ENCODE measurements at regions not wholly inside any gene's neighbourhood (a gene's known extent, or its start where the extent isn't known, plus 50 kb on each side); places are given as distances from the start of the nearest gene placed in this dataset.

- FAIRE-seq (no peak), DNase-seq (ENCODE audit: low spot score) (no peak), ATAC-seq (no peak; the same call in 2 of the 3 replicates)
- Histone ChIP-seq H4K20me1 (ENCODE audit: insufficient read depth, low read length) (no peaks in the 10 kb centered on the region), H3K4me3 (replicated peaks in 1 of 3; ENCODE audit: insufficient read depth in 1 of 3, low read depth in 2 of 3, low read length in 3 of 3) (peak overlapping the region; percentile 25 to 67 (median 62)), H3K27me3 (ENCODE audit: control insufficient read depth in 1 of 2, insufficient read depth in 2 of 2, low read length in 2 of 2) (peaks cover 3 to 59% of the 10 kb centered on the region in 2 experiments; a peak in 4 of 5 replicates), H3K79me2 (ENCODE audit: insufficient read depth, low read length) (no peaks in the 10 kb centered on the region), H3K27ac (ENCODE audit: extremely low read length, insufficient read depth, low read length) (no peak overlapping the region), H3K9ac (ENCODE audit: insufficient read depth, low read depth, low read length) (no peak overlapping the region), H3K9me3 (ENCODE audit: low read length) (no peaks in the 10 kb centered on the region), H3K4me1 (ENCODE audit: insufficient read depth, low read length) (peaks cover 9% of the 10 kb centered on the region; the same call in 1 of the 2 replicates), H3K36me3 (replicated peaks in 1 of 2; ENCODE audit: control insufficient read depth in 1 of 2, insufficient read depth in 2 of 2, low read length in 2 of 2) (no peaks in the 10 kb centered on the region), H3K4me2 (ENCODE audit: low read depth, low read length) (peak overlapping the region; percentile 49), H2AFZ (ENCODE audit: low read length) (no peak overlapping the region)
- intact Hi-C loops (cut with micrococcal nuclease; ENCODE audit: unreplicated experiment) (no loop called here), in situ Hi-C loops (cut with HindIII; ENCODE audit: extremely low pct_ligation_motif_present, low pct_unique_long_range_greater_than_20kb) (no loop called here)
- no TSS peak for BruUV-seq (replicated peaks)
- TF ChIP-seq ZNF788 (CRISPR knock-in tag; IDR thresholded peaks at IDR 0.05; ENCODE audit: borderline replicate concordance) (no peak), PHF21A (CRISPR knock-in tag; IDR thresholded peaks at IDR 0.05) (no peak), ZNF292 (CRISPR knock-in tag; IDR thresholded peaks at IDR 0.05; ENCODE audit: borderline replicate concordance, low read depth) (no peak), PRMT3 (CRISPR knock-in tag; IDR thresholded peaks at IDR 0.05; ENCODE audit: borderline replicate concordance, low read depth) (no peak), HNRNPK (IDR thresholded peaks at IDR 0.05; ENCODE audit: low read depth, low read length, poor library complexity, severe bottlenecking) (peak; percentile 47), CBX5 (CRISPR knock-in tag; IDR thresholded peaks at IDR 0.05; ENCODE audit: borderline replicate concordance) (no peak)
- POLR2A ChIA-PET, result no interaction called here
- 0% methylated on average over 9 of the region's 68 CpGs for WGBS (ENCODE audit: low lambda C conversion rate)
- CTCF ChIA-PET (ENCODE audit: low intra/inter-chr PET ratio, low total read pairs), result no interaction called here
These were observed 108.1 kb upstream of the KCTD1 start for GRCh38 chr18:26656431-26656943.

- Histone ChIP-seq H3K9ac (ENCODE audit: insufficient read depth, low read depth, low read length) (no peak overlapping the region), H3K4me3 (replicated peaks in 1 of 3; ENCODE audit: insufficient read depth in 1 of 3, low read depth in 2 of 3, low read length in 3 of 3) (peak overlapping the region; percentile 25 to 67 (median 62)), H3K4me2 (ENCODE audit: low read depth, low read length) (peak overlapping the region; percentile 49), H2AFZ (ENCODE audit: low read length) (no peak overlapping the region), H3K79me2 (ENCODE audit: insufficient read depth, low read length) (no peaks in the 10 kb centered on the region), H3K27me3 (ENCODE audit: control insufficient read depth in 1 of 2, insufficient read depth in 2 of 2, low read length in 2 of 2) (peaks cover 3 to 63% of the 10 kb centered on the region in 2 experiments; a peak in 4 of 5 replicates), H3K4me1 (ENCODE audit: insufficient read depth, low read length) (peaks cover 9% of the 10 kb centered on the region; the same call in 1 of the 2 replicates), H3K36me3 (replicated peaks in 1 of 2; ENCODE audit: control insufficient read depth in 1 of 2, insufficient read depth in 2 of 2, low read length in 2 of 2) (no peaks in the 10 kb centered on the region), H4K20me1 (ENCODE audit: insufficient read depth, low read length) (no peaks in the 10 kb centered on the region), H3K27ac (ENCODE audit: extremely low read length, insufficient read depth, low read length) (no peak overlapping the region), H3K9me3 (ENCODE audit: low read length) (no peaks in the 10 kb centered on the region)
- in situ Hi-C loops (cut with HindIII; ENCODE audit: extremely low pct_ligation_motif_present, low pct_unique_long_range_greater_than_20kb), result no loop called here
- CTCF ChIA-PET (ENCODE audit: low intra/inter-chr PET ratio, low total read pairs), result no interaction called here
- POLR2A ChIA-PET, result no interaction called here
- no peak for FAIRE-seq
- 10% methylated on average over 40 of the region's 58 CpGs for whole genome bisulfite sequencing (ENCODE audit: low lambda C conversion rate)
- intact Hi-C loops (cut with micrococcal nuclease; ENCODE audit: unreplicated experiment), result no loop called here
- no peak for DNase-seq (ENCODE audit: low spot score)
- ATAC-seq, result peak; percentile 86
- BruUV-seq (replicated peaks), result no TSS peak
- no peak for TF ChIP-seq GZF1 (CRISPR knock-in tag; IDR thresholded peaks at IDR 0.05)
- TF ChIP-seq MED8 (CRISPR knock-in tag; IDR thresholded peaks at IDR 0.05; ENCODE audit: insufficient replicate concordance), result no peak
- no peak for TF ChIP-seq NCOR1 (IDR thresholded peaks at IDR 0.05; ENCODE audit: borderline replicate concordance, low read length)
- TF ChIP-seq DRAP1 (CRISPR knock-in tag; IDR thresholded peaks at IDR 0.05), result no peak
- TF ChIP-seq PBX2 (CRISPR knock-in tag; IDR thresholded peaks at IDR 0.05), result no peak
- TF ChIP-seq IKZF4 (CRISPR knock-in tag; IDR thresholded peaks at IDR 0.05; ENCODE audit: borderline replicate concordance, low read depth, not compliant biosample characterization), result no peak
- no peak for TF ChIP-seq ZC3H4 (CRISPR knock-in tag; IDR thresholded peaks at IDR 0.05; ENCODE audit: borderline replicate concordance)
- TF ChIP-seq MTA1 (CRISPR knock-in tag; IDR thresholded peaks at IDR 0.05; ENCODE audit: borderline replicate concordance), result no peak
- no peak for TF ChIP-seq ZNF768 (CRISPR knock-in tag; IDR thresholded peaks at IDR 0.05)
- no peak for TF ChIP-seq ZNF709 (CRISPR knock-in tag; IDR thresholded peaks at IDR 0.05)
These were observed 107.4 kb upstream of the KCTD1 start for GRCh38 chr18:26655525-26656430.
